ENCODE measurements at regions not wholly inside any gene's neighbourhood (a gene's known extent, or its start where the extent isn't known, plus 50 kb on each side); places are given as distances from the start of the nearest gene placed in this dataset.
A peak's percentile ranks its signal among the peaks of the same experiment; 100 is the strongest.

DNA sequence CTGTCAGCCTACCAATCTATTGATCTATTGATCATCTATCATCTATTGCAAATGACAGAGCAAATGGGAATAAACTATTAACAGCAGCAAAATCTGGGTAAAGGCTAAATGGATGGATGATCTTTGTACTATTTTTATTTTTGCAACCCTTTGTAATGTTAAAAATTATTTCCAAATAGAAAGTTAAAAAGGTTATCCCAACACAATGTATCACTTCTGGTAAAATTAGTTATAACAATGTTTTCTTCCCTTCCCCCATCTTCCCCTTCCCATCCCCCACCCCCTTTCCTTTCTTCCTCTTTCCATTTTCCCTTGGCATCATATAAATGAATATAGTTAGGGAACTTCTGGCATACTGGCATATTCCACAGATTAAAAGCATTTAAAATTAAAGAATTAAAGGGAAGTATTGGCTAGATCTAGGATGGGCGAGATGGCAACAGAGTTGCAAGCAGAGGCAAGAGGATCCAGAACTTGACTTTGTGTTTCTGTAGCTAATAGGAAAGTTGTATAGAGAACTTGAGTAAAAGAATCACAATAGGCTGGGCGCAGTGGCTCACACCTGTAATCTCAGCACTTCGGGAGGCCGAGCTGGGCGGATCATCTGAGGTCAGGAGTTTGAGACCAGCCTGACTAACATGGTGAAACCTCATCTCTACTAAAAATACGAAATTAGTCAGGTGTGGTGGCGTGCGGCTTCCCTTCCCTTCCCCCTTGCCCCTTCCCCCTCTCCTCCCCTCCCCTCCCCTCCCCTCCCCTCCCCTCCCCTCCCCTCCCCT lies 66.6 kb upstream of the TAF11L2 start:
- intact Hi-C loops (cut with micrococcal nuclease; ENCODE audit: unreplicated experiment) = loop anchor here (10.0 kb wide), 1 partner anchor 217 kb away; the partner anchor contains the start of gene BASP1
- H3K4me3 ChIP-seq (ENCODE audit: low read depth, low read length, poor library complexity, severe bottlenecking) = no peak overlapping the region
- no peaks in the 10 kb centered on the region for H3K36me3 ChIP-seq (ENCODE audit: insufficient read depth, low read length)
- no peak overlapping the region for H2AFZ ChIP-seq (ENCODE audit: low read length)
- no peak overlapping the region for H3K27ac ChIP-seq (ENCODE audit: low read depth, low read length, poor library complexity, severe bottlenecking)
- no peaks in the 10 kb centered on the region for H3K9me3 ChIP-seq (ENCODE audit: low read length)
- ChIA-PET CTCF (ENCODE audit: unreplicated experiment) (no interaction called here), POLR2A (interaction anchor here (0.6 to 1.7 kb wide), 3 partner anchors 52 to 1179 kb away, joined by 3 to 5 read pairs (median 3); no protein-coding TSS in a partner anchor)
- H3K79me2 ChIP-seq (ENCODE audit: insufficient read depth, low read depth, low read length) = no peaks in the 10 kb centered on the region
- peak; percentile 15 for DNase-seq (ENCODE audit: low spot score)
- H3K9me2 ChIP-seq (ENCODE audit: insufficient read depth, low read length) = no peaks in the 10 kb centered on the region
- BruUV-seq (replicated peaks) = no TSS peak
- TF ChIP-seq, protein P1, sequence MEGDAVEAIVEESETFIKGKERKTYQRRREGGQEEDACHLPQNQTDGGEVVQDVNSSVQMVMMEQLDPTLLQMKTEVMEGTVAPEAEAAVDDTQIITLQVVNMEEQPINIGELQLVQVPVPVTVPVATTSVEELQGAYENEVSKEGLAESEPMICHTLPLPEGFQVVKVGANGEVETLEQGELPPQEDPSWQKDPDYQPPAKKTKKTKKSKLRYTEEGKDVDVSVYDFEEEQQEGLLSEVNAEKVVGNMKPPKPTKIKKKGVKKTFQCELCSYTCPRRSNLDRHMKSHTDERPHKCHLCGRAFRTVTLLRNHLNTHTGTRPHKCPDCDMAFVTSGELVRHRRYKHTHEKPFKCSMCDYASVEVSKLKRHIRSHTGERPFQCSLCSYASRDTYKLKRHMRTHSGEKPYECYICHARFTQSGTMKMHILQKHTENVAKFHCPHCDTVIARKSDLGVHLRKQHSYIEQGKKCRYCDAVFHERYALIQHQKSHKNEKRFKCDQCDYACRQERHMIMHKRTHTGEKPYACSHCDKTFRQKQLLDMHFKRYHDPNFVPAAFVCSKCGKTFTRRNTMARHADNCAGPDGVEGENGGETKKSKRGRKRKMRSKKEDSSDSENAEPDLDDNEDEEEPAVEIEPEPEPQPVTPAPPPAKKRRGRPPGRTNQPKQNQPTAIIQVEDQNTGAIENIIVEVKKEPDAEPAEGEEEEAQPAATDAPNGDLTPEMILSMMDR (conservative IDR thresholded peaks at IDR 0.05; ENCODE audit: low read length) = no peak
- no peak for TF ChIP-seq EZH2phosphoT487 (IDR thresholded peaks at IDR 0.05; ENCODE audit: borderline replicate concordance, low read depth, low read length)
- peaks cover 25% of the 10 kb centered on the region for H3K4me1 ChIP-seq (ENCODE audit: insufficient read depth, low read length, poor library complexity, severe bottlenecking)
- H4K20me1 ChIP-seq (ENCODE audit: insufficient read depth, low read length) = no peaks in the 10 kb centered on the region
- H3K4me2 ChIP-seq (ENCODE audit: low read length) = peak overlapping the region; percentile 48

- Histone ChIP-seq H3K79me2 (ENCODE audit: insufficient read depth, low read depth, low read length) (no peaks in the 10 kb centered on the region), H3K9me2 (ENCODE audit: insufficient read depth, low read length) (no peaks in the 10 kb centered on the region), H4K20me1 (ENCODE audit: insufficient read depth, low read length) (no peaks in the 10 kb centered on the region), H3K9me3 (ENCODE audit: low read length) (no peaks in the 10 kb centered on the region), H3K4me1 (ENCODE audit: insufficient read depth, low read length, poor library complexity, severe bottlenecking) (peaks cover 34% of the 10 kb centered on the region), H3K36me3 (ENCODE audit: insufficient read depth, low read length) (no peaks in the 10 kb centered on the region), H3K27ac (ENCODE audit: low read depth, low read length, poor library complexity, severe bottlenecking) (no peak overlapping the region), H3K4me3 (ENCODE audit: low read depth, low read length, poor library complexity, severe bottlenecking) (no peak overlapping the region), H2AFZ (ENCODE audit: low read length) (peak overlapping the region; percentile 28; the same call in 1 of the 2 replicates), H3K4me2 (ENCODE audit: low read length) (0 out of 2 replicates have a peak overlapping the region, but pooled peaks have one; percentile 23)
- ChIA-PET CTCF (ENCODE audit: unreplicated experiment) (no interaction called here), POLR2A (interaction anchor here (1.4 to 1.7 kb wide), 2 partner anchors 28 to 53 kb away, joined by 3 to 5 read pairs; no protein-coding TSS in a partner anchor)
- BruUV-seq (replicated peaks) = no TSS peak
- TF ChIP-seq, protein P1 (conservative IDR thresholded peaks at IDR 0.05; ENCODE audit: low read length) = no peak
- no peak for TF ChIP-seq EZH2phosphoT487 (IDR thresholded peaks at IDR 0.05; ENCODE audit: borderline replicate concordance, low read depth, low read length)
- intact Hi-C loops (cut with micrococcal nuclease; ENCODE audit: unreplicated experiment) = loop anchor here (10.0 kb wide), 1 partner anchor 218 kb away; the partner anchor contains the start of gene BASP1
- no peak for DNase-seq (ENCODE audit: low spot score)
These were observed 65.5 kb upstream of the TAF11L2 start for GRCh38 chr5:17432569-17432968.

- Histone ChIP-seq H3K4me1 (ENCODE audit: insufficient read depth, low read length, poor library complexity, severe bottlenecking) (peaks cover 34% of the 10 kb centered on the region), H3K4me2 (ENCODE audit: low read length) (no peak overlapping the region), H3K36me3 (ENCODE audit: insufficient read depth, low read length) (no peaks in the 10 kb centered on the region), H3K9me2 (ENCODE audit: insufficient read depth, low read length) (no peaks in the 10 kb centered on the region), H3K9me3 (ENCODE audit: low read length) (no peaks in the 10 kb centered on the region), H4K20me1 (ENCODE audit: insufficient read depth, low read length) (no peaks in the 10 kb centered on the region), H2AFZ (ENCODE audit: low read length) (no peak overlapping the region), H3K79me2 (ENCODE audit: insufficient read depth, low read depth, low read length) (no peaks in the 10 kb centered on the region), H3K27ac (ENCODE audit: low read depth, low read length, poor library complexity, severe bottlenecking) (no peak overlapping the region), H3K4me3 (ENCODE audit: low read depth, low read length, poor library complexity, severe bottlenecking) (no peak overlapping the region)
- no peak for TF ChIP-seq EZH2phosphoT487 (IDR thresholded peaks at IDR 0.05; ENCODE audit: borderline replicate concordance, low read depth, low read length)
- TF ChIP-seq, protein P1 (conservative IDR thresholded peaks at IDR 0.05; ENCODE audit: low read length) = no peak
- BruUV-seq (replicated peaks) = no TSS peak
- intact Hi-C loops (cut with micrococcal nuclease; ENCODE audit: unreplicated experiment) = loop anchor here (10.0 kb wide), 1 partner anchor 219 kb away; the partner anchor contains the start of gene BASP1
- DNase-seq (ENCODE audit: low spot score) = no peak
- POLR2A ChIA-PET = interaction anchor here (0.6 to 1.7 kb wide), 3 partner anchors 27 to 652 kb away, joined by 3 to 8 read pairs (median 5); no protein-coding TSS in a partner anchor
- CTCF ChIA-PET (ENCODE audit: unreplicated experiment) = no interaction called here
These were observed 64.6 kb upstream of the TAF11L2 start for GRCh38 chr5:17433406-17433805.
